ENCODE measurements at regions not wholly inside any gene's neighbourhood (a gene's known extent, or its start where the extent isn't known, plus 50 kb on each side); places are given as distances from the start of the nearest gene placed in this dataset.

GRCh38 chr4:62683799-62684566 lies 1483.9 kb downstream of the ADGRL3 start:
- no peak overlapping the region for H3K27ac ChIP-seq
- H3K27me3 ChIP-seq, result no peaks in the 10 kb centered on the region
- H3K9me3 ChIP-seq, result no peaks in the 10 kb centered on the region
- DNase-seq (ENCODE audit: extremely low spot score in 2 of 2), result no peak
- no peaks in the 10 kb centered on the region for H3K4me1 ChIP-seq
- no peaks in the 10 kb centered on the region for H3K36me3 ChIP-seq
- TF ChIP-seq POLR2A (IDR thresholded peaks at IDR 0.05), result no peak
- no peak for TF ChIP-seq CTCF (IDR thresholded peaks at IDR 0.05)
- TF ChIP-seq POLR2AphosphoS5 (IDR thresholded peaks at IDR 0.05; ENCODE audit: insufficient read depth in 1 of 2, low read depth in 1 of 2), result no peak
- intact Hi-C loops (cut with DNase I), result no loop called here
- H3K4me3 ChIP-seq, result no peak overlapping the region

GRCh38 chr4:62676962-62677361 lies 1476.8 kb downstream of the ADGRL3 start:
- Histone ChIP-seq H3K4me3 (no peak overlapping the region), H3K27ac (no peak overlapping the region), H3K4me1 (no peaks in the 10 kb centered on the region), H3K36me3 (no peaks in the 10 kb centered on the region), H3K9me3 (no peaks in the 10 kb centered on the region), H3K27me3 (no peaks in the 10 kb centered on the region)
- no peak for DNase-seq (ENCODE audit: extremely low spot score in 2 of 2)
- intact Hi-C loops (cut with DNase I), result no loop called here
- TF ChIP-seq CTCF (IDR thresholded peaks at IDR 0.05), result no peak
- no peak for TF ChIP-seq POLR2AphosphoS5 (IDR thresholded peaks at IDR 0.05; ENCODE audit: insufficient read depth in 1 of 2, low read depth in 1 of 2)
- no peak for TF ChIP-seq POLR2A (IDR thresholded peaks at IDR 0.05)

- intact Hi-C loops (cut with DNase I), result no loop called here
- no peak for DNase-seq (ENCODE audit: extremely low spot score in 2 of 2)
- no peak for TF ChIP-seq POLR2AphosphoS5 (IDR thresholded peaks at IDR 0.05; ENCODE audit: insufficient read depth in 1 of 2, low read depth in 1 of 2)
- TF ChIP-seq POLR2A (IDR thresholded peaks at IDR 0.05), result no peak
- no peak for TF ChIP-seq CTCF (IDR thresholded peaks at IDR 0.05)
Observed at GRCh38 chr4:62670514-62670913, 1470.4 kb downstream of the ADGRL3 start.

GRCh38 chr4:62661821-62662220 lies 1461.7 kb downstream of the ADGRL3 start:
- Histone ChIP-seq H3K4me3 (no peak overlapping the region), H3K27ac (no peak overlapping the region), H3K27me3 (no peaks in the 10 kb centered on the region), H3K4me1 (no peaks in the 10 kb centered on the region), H3K9me3 (no peaks in the 10 kb centered on the region), H3K36me3 (no peaks in the 10 kb centered on the region)
- intact Hi-C loops (cut with DNase I), result no loop called here
- DNase-seq (ENCODE audit: extremely low spot score in 2 of 2), result no peak
- no peak for TF ChIP-seq POLR2A (IDR thresholded peaks at IDR 0.05)
- no peak for TF ChIP-seq CTCF (IDR thresholded peaks at IDR 0.05)
- TF ChIP-seq POLR2AphosphoS5 (IDR thresholded peaks at IDR 0.05; ENCODE audit: insufficient read depth in 1 of 2, low read depth in 1 of 2), result no peak

More at GRCh38 chr4:62670514-62670913, 1470.4 kb downstream of the ADGRL3 start:
- Histone ChIP-seq H3K4me1 (no peaks in the 10 kb centered on the region), H3K27ac (no peak overlapping the region), H3K9me3 (no peaks in the 10 kb centered on the region), H3K4me3 (no peak overlapping the region), H3K36me3 (no peaks in the 10 kb centered on the region), H3K27me3 (no peaks in the 10 kb centered on the region)

GRCh38 chr4:62656006-62656405 lies 1455.9 kb downstream of the ADGRL3 start:
- Histone ChIP-seq H3K27ac (no peak overlapping the region), H3K4me1 (no peaks in the 10 kb centered on the region), H3K9me3 (no peaks in the 10 kb centered on the region), H3K36me3 (no peaks in the 10 kb centered on the region), H3K27me3 (no peaks in the 10 kb centered on the region), H3K4me3 (no peak overlapping the region)
- intact Hi-C loops (cut with DNase I), result no loop called here
- TF ChIP-seq POLR2AphosphoS5 (IDR thresholded peaks at IDR 0.05; ENCODE audit: insufficient read depth in 1 of 2, low read depth in 1 of 2), result no peak
- TF ChIP-seq POLR2A (IDR thresholded peaks at IDR 0.05), result no peak
- no peak for TF ChIP-seq CTCF (IDR thresholded peaks at IDR 0.05)
- DNase-seq (ENCODE audit: extremely low spot score in 2 of 2), result no peak
